Fibroblast of peridontal ligament (primary cell): ENCODE measurements at regions not wholly inside any gene's neighbourhood (a gene's known extent, or its start where the extent isn't known, plus 50 kb on each side); places are given as distances from the start of the nearest gene placed in this dataset.

ENCODE experiments used
- DNase-seq: peaks from one replicate; pipeline ENCODE4 v3.0.0-alpha.2; 2010; ENCODE audit errors: extremely low read depth

DNA sequence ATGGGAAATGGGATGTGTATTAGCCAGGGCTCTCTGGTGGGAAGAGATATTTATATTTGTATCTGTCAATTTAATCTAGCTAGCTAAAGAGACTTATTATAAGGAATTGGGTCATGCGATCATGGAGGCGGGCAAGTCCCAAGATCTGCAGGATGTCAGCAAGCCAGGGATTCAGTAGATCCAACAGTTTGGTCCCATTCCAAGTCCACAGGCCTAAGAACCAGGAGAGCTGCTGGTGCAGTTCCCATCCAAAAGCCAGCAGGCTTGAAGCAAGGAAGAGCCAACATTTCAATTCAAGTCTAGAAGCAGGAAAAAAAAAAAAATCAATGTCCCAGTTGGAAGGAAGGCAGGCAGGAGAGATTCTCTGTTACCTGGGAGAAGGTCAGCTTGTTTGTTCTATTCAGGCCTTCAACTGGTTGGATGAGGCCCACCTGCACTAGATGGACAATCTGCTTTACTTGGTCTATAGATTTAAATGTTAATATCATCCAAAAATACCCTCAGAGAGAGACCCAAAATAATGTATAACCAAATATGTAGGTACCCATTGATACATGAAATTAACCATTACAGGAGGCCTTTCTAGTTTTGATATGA lies 60.7 kb upstream of the BCAT1 start:
- no peak for DNase-seq

DNA sequence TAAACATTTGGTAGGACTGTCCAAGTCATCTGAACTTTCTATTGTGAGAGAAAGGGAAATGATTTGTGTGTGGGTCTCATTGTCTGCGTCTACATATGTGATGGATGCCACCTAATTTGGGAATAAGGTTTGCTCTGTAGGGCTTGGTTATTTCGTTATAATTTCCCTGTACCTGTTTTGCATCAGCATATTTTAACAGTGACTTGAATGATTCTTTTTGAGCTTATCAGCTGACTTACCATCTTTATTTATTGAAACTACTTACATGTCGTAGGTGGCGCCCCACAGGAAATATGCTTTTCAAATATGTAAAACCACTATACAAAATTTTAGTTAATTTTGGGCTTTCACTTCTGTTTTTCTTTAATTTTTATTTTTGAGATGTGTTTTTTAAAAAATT lies 56.5 kb upstream of the BCAT1 start:
- DNase-seq: no peak

DNA sequence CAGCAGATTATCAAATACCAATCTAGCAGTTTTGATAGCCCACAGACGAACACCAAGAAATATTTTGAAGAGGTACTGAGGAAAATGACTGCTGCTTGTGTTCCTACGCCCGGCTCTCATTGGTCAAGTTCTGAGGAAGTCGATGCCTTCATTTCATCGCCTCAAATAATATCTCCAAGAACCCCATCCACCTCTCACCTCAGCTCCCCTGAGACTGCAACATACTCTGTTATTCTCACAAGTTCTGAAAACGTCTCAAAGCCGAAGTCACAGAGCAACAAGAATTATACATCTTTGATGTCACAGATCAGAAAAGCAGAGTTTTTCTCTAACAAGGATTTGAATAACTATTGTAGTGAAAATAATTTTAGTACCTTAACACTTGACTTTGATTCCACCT lies 55.5 kb upstream of the BCAT1 start:
- DNase-seq: no peak

DNA sequence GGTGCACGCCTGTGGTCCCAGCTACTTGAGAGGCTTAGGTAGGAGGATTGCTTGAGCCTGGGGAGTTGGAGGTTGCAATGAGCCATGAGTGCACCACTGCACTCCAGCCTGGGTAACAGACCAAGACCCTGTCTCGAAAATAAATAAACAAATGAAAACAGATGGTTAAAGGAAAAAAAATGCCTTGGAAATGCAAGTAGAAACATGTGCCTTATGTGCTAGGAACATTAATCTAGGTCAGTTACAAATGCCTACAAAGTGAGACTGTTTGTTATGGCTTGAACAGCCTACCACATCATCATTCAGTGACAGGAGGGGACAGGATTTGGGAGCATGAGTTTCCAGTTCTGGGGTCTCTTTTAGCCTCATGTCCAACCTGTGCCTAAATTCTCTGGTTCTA lies 52.4 kb upstream of the BCAT1 start:
- DNase-seq: peak; percentile 11
